Thoracic aorta (tissue), 2 donors: ENCODE measurements at regions not wholly inside any gene's neighbourhood (a gene's known extent, or its start where the extent isn't known, plus 50 kb on each side); places are given as distances from the start of the nearest gene placed in this dataset.

Experiments used
- ATAC-seq: fragments of 150-250 bp; one replicate; pipeline ENCODE4 v1.8.0; 2017; ENCODE audit warnings: low read depth; ENCODE audit not compliant: insufficient number of reproducible peaks, low FRiP score
- DNase-seq: peaks from one replicate; pipeline ENCODE4 v3.0.0-alpha.2; 2020; ENCODE audit warnings: low spot score
- H3K27ac ChIP-seq, 2 donors: fragments of 200-600 bp; sonication (generic); 1 replicate in 1 of 2; 2 replicates in 1 of 2; pipeline ENCODE4 v1.5.1; 2016; ENCODE audit warnings: mild to moderate bottlenecking in 2 of 2, moderate library complexity in 2 of 2
- H3K27me3 ChIP-seq: fragments of 200-600 bp; sonication (generic); replicated peaks from 2 replicates; pipeline ENCODE4 v1.6.0; 2016; ENCODE audit warnings: mild to moderate bottlenecking; ENCODE audit not compliant: insufficient read depth
- H3K36me3 ChIP-seq: fragments of 200-600 bp; sonication (generic); one replicate; pipeline ENCODE4 v1.5.1; 2016
- H3K4me1 ChIP-seq, 2 donors: fragments of 200-600 bp; sonication (generic); 1 replicate in 1 of 2; 2 replicates in 1 of 2; pipeline versions ENCODE4 v1.5.1 to v1.6.0; 2016; ENCODE audit warnings: low read depth in 2 of 2, mild to moderate bottlenecking in 1 of 2; ENCODE audit not compliant: control insufficient read depth in 1 of 2
- H3K4me3 ChIP-seq: fragments of 200-600 bp; sonication (generic); 2 replicates; pipeline ENCODE4 v1.5.1; 2016; ENCODE audit warnings: mild to moderate bottlenecking
- H3K9me3 ChIP-seq: fragments of 200-600 bp; sonication (generic); 2 replicates; pipeline ENCODE4 v1.5.1; 2016
- TF ChIP-seq, protein P1 (sequence below): fragments of 200-600 bp; sonication (generic); IDR thresholded peaks from one replicate; pipeline ENCODE4 v1.5.1; 2019; ENCODE audit warnings: antibody characterized with exemption

DNA sequence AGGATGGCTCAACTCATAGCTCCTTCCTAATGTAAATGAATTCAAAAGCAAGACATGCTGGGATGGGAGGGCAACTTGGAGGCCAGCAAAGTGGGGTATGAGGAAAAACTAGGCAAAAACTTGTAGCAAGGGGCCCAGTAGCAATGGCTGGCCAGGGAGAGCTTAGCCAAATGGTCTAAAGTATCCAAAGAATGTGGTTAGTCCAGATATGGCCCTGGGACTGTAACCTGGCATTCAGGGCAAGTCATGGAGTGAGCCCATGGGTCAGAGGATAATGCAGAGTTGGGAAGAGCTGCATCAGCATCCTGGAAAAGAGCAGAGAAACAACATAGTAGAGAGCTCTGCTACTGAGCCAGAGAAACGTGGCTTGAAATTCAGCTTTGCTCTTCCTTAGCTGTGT is 191.7 kb downstream of the SUCLA2 start:
- DNase-seq (no peak), ATAC-seq (no peak)
- TF ChIP-seq, protein P1, sequence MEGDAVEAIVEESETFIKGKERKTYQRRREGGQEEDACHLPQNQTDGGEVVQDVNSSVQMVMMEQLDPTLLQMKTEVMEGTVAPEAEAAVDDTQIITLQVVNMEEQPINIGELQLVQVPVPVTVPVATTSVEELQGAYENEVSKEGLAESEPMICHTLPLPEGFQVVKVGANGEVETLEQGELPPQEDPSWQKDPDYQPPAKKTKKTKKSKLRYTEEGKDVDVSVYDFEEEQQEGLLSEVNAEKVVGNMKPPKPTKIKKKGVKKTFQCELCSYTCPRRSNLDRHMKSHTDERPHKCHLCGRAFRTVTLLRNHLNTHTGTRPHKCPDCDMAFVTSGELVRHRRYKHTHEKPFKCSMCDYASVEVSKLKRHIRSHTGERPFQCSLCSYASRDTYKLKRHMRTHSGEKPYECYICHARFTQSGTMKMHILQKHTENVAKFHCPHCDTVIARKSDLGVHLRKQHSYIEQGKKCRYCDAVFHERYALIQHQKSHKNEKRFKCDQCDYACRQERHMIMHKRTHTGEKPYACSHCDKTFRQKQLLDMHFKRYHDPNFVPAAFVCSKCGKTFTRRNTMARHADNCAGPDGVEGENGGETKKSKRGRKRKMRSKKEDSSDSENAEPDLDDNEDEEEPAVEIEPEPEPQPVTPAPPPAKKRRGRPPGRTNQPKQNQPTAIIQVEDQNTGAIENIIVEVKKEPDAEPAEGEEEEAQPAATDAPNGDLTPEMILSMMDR = no peak
- Histone ChIP-seq H3K27ac (no peak overlapping the region), H3K36me3 (no peaks in the 10 kb centered on the region), H3K4me3 (no peak overlapping the region), H3K9me3 (no peaks in the 10 kb centered on the region), H3K27me3 (no peaks in the 10 kb centered on the region), H3K4me1 (no peaks in the 10 kb centered on the region)

DNA sequence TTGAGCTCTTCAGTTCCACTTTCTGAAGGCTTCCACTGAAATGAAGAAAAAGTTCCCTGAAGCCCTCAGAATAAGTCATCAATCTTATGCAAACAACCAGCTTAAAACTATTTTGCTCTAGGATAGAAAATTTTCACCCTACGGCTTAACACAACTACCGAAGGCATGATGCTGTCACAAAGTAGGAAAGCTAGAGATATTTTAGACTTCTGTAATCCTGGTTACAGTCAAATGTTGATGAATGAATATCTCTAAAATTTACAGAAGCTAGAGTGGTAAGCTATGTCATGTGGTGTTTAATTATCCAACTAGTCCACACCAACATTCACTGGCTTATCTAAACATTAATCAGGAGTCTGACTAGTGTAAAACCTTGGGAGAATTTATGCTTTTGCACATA is 197.9 kb downstream of the SUCLA2 start:
- DNase-seq = no peak
- no peak for ATAC-seq
- Histone ChIP-seq H3K4me1 (no peaks in the 10 kb centered on the region), H3K27ac (no peak overlapping the region), H3K27me3 (no peaks in the 10 kb centered on the region), H3K4me3 (no peak overlapping the region), H3K36me3 (no peaks in the 10 kb centered on the region), H3K9me3 (no peaks in the 10 kb centered on the region)
- TF ChIP-seq, protein P1 = no peak

DNA sequence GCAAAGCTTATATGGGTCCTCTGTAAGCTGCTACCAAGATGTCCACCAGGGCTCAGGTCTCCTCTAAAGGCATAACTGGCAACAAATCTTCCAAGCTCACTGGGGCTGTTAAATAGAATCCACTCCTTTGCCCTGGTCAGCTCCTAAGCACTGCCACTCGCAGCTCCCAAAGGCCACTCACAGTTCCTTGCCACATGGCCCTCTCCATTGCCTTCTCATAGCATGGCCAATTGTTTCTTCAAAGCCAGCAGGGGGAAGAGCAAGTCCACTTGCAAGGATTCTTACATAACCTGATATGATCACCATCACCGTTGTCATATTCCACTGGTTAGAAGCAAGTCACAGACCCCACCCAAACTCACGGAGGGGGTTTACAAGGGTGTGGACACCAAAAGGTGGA is 199.5 kb downstream of the SUCLA2 start:
- ATAC-seq = no peak
- DNase-seq = no peak
- Histone ChIP-seq H3K9me3 (no peaks in the 10 kb centered on the region), H3K4me3 (no peak overlapping the region), H3K4me1 (no peaks in the 10 kb centered on the region), H3K27me3 (no peaks in the 10 kb centered on the region), H3K27ac (no peak overlapping the region), H3K36me3 (no peaks in the 10 kb centered on the region)
- TF ChIP-seq, protein P1 = no peak

DNA sequence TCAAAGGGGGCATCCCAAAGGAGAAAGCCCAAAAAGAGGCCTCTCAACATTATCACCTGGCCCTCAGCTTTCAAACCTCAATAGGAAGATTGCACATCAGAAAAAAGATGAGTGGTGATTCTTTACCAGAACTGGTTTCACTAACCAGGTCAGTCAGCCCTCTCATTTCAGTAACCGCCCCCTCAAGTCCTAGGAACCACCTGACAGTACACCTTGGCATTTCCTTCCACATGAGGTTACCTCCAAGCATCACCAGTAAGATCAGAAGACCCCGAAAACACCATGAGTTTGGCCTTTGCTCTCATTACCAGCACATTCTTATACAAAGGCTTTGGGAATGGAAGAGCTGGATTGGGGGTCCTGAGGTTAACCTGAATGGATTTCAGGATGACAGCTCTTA is 200.5 kb downstream of the SUCLA2 start:
- Histone ChIP-seq H3K27me3 (no peaks in the 10 kb centered on the region), H3K27ac (no peak overlapping the region), H3K4me3 (no peak overlapping the region), H3K36me3 (no peaks in the 10 kb centered on the region), H3K9me3 (no peaks in the 10 kb centered on the region), H3K4me1 (no peaks in the 10 kb centered on the region)
- ATAC-seq (no peak), DNase-seq (no peak)
- TF ChIP-seq, protein P1 = no peak

DNA sequence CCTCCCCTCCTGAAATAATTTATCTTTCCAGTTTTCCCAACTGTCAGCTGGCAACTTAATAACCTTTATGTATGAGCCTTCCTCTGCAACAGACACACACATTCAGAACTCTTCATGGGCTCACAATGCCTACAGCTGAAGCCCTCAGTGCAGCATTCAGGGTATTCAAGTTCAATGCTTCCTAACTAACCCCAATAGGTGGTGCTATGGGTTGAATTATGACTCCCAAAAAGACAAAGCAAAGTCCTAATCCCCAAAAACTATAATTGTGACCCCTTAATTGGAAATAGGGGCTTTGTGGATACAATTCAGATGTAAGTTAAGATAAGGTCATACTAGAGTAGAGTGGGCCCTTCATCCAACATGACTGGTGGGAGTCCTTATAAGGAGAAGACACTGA is 202.2 kb downstream of the SUCLA2 start:
- Histone ChIP-seq H3K36me3 (no peaks in the 10 kb centered on the region), H3K27me3 (no peaks in the 10 kb centered on the region), H3K4me3 (no peak overlapping the region), H3K4me1 (no peaks in the 10 kb centered on the region), H3K27ac (no peak overlapping the region), H3K9me3 (no peaks in the 10 kb centered on the region)
- DNase-seq = no peak
- no peak for ATAC-seq
- TF ChIP-seq, protein P1 = no peak
